Astrocyte (in vitro differentiated cells and primary cell): ENCODE measurements at regions not wholly inside any gene's neighbourhood (a gene's known extent, or its start where the extent isn't known, plus 50 kb on each side); places are given as distances from the start of the nearest gene placed in this dataset.

ENCODE experiments used
- DNase-seq: peaks from one replicate; pipeline ENCODE4 v3.0.0-alpha.2; 2010; ENCODE audit warnings: low read depth
- FAIRE-seq: peaks from 2 replicates; lab custom pipeline; 2011; peaks lifted over from hg19 to GRCh38; lab: Jason Lieb, UNC
- H2AFZ ChIP-seq: 2 replicates; pipeline ENCODE4 v1.6.0; 2012; ENCODE audit warnings: low read depth, low read length, inconsistent platforms
- H3K27ac ChIP-seq: 2 replicates; pipeline ENCODE4 v1.5.1; 2011; ENCODE audit warnings: low read depth, low read length, inconsistent platforms
- H3K27me3 ChIP-seq: 2 replicates; pipeline ENCODE4 v1.6.0; 2011; ENCODE audit warnings: low read length, inconsistent platforms; ENCODE audit not compliant: insufficient read depth
- H3K36me3 ChIP-seq: 2 replicates; pipeline ENCODE4 v1.5.1; 2011; ENCODE audit warnings: low read length, inconsistent platforms; ENCODE audit not compliant: insufficient read depth
- H3K4me1 ChIP-seq: 2 replicates; pipeline ENCODE4 v1.5.1; 2011; ENCODE audit warnings: low read length, inconsistent platforms; ENCODE audit not compliant: insufficient read depth
- H3K4me2 ChIP-seq: 2 replicates; pipeline ENCODE4 v1.6.0; 2012; ENCODE audit warnings: low read length, inconsistent platforms
- H3K4me3 ChIP-seq: 2 replicates; pipeline ENCODE4 v1.5.1; 2011; ENCODE audit warnings: low read depth, mild to moderate bottlenecking, low read length, inconsistent platforms; ENCODE audit not compliant: insufficient read depth
- H3K79me2 ChIP-seq: 2 replicates; pipeline ENCODE4 v1.6.0; 2012; ENCODE audit warnings: mild to moderate bottlenecking, low read length, inconsistent platforms; ENCODE audit not compliant: insufficient read depth
- H3K9ac ChIP-seq: 2 replicates; pipeline ENCODE4 v1.6.0; 2012; ENCODE audit warnings: mild to moderate bottlenecking, low read length, inconsistent platforms
- H3K9me3 ChIP-seq: 2 replicates; pipeline ENCODE4 v1.5.1; 2012; ENCODE audit warnings: low read depth, mild to moderate bottlenecking, low read length, inconsistent platforms; ENCODE audit not compliant: insufficient read depth
- H4K20me1 ChIP-seq: 2 replicates; pipeline ENCODE4 v1.6.0; 2012; ENCODE audit warnings: low read length, inconsistent platforms; ENCODE audit not compliant: insufficient read depth
- H3K27ac Mint-ChIP-seq: one replicate; pipeline ENCODE4 v1.8.0; 2021; ENCODE audit warnings: mild to moderate bottlenecking, mixed read lengths; ENCODE audit not compliant: unreplicated experiment
- H3K27me3 Mint-ChIP-seq: one replicate; pipeline ENCODE4 v1.8.0; 2021; ENCODE audit warnings: low read depth, mixed read lengths; ENCODE audit not compliant: unreplicated experiment
- H3K36me3 Mint-ChIP-seq: one replicate; pipeline ENCODE4 v1.8.0; 2021; ENCODE audit warnings: low read depth, mixed read lengths; ENCODE audit not compliant: unreplicated experiment
- H3K4me1 Mint-ChIP-seq: one replicate; pipeline ENCODE4 v1.8.0; 2021; ENCODE audit warnings: low read depth, mixed read lengths; ENCODE audit not compliant: unreplicated experiment
- H3K4me3 Mint-ChIP-seq: one replicate; pipeline ENCODE4 v1.8.0; 2021; ENCODE audit warnings: mild to moderate bottlenecking, moderate library complexity, mixed read lengths; ENCODE audit not compliant: unreplicated experiment
- H3K9me3 Mint-ChIP-seq: one replicate; pipeline ENCODE4 v1.8.0; 2021; ENCODE audit warnings: mild to moderate bottlenecking, mixed read lengths; ENCODE audit not compliant: unreplicated experiment
- EZH2 ChIP-seq: IDR thresholded peaks from 2 replicates; pipeline ENCODE4 v1.6.1; 2012; ENCODE audit warnings: mild to moderate bottlenecking, low read length, inconsistent platforms; ENCODE audit not compliant: insufficient read depth
- TF ChIP-seq, protein P1 (sequence below): IDR thresholded peaks from 2 replicates; pipeline ENCODE4 v1.5.1; 2011; ENCODE audit warnings: low read depth, mild to moderate bottlenecking, inconsistent platforms, low read length, moderate library complexity; ENCODE audit not compliant: insufficient read depth

DNA sequence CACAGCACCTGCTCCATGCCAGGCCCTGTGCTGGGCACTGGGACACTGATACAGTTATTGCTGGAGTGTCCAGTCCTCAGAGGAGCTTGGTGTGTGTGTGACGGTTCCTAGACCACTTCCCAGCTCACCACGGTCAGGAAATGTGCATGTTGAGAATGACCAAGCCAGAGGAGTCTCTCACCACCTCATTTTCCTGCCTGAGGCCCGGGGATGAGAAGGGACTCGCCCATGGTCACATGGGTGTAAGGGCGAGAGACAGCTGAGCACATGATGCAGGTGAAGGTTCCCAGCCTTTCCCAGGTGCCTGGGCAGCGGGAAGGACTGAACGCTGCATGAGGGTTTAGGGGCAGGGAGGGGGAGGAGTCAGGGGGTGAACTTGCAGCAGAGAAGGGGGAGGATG is 180.9 kb upstream of the TLE3 start:
- Histone ChIP-seq H3K9me3 (no peaks in the 10 kb centered on the region), H4K20me1 (no peaks in the 10 kb centered on the region), H3K36me3 (no peaks in the 10 kb centered on the region), H3K27me3 (peaks cover 10% of the 10 kb centered on the region), H3K27ac (no peak overlapping the region), H2AFZ (no peak overlapping the region), H3K4me1 (peaks cover 9% of the 10 kb centered on the region), H3K9ac (no peak overlapping the region), H3K79me2 (no peaks in the 10 kb centered on the region), H3K4me2 (no peak overlapping the region), H3K4me3 (no peak overlapping the region)
- TF ChIP-seq EZH2: no peak
- TF ChIP-seq, protein P1, sequence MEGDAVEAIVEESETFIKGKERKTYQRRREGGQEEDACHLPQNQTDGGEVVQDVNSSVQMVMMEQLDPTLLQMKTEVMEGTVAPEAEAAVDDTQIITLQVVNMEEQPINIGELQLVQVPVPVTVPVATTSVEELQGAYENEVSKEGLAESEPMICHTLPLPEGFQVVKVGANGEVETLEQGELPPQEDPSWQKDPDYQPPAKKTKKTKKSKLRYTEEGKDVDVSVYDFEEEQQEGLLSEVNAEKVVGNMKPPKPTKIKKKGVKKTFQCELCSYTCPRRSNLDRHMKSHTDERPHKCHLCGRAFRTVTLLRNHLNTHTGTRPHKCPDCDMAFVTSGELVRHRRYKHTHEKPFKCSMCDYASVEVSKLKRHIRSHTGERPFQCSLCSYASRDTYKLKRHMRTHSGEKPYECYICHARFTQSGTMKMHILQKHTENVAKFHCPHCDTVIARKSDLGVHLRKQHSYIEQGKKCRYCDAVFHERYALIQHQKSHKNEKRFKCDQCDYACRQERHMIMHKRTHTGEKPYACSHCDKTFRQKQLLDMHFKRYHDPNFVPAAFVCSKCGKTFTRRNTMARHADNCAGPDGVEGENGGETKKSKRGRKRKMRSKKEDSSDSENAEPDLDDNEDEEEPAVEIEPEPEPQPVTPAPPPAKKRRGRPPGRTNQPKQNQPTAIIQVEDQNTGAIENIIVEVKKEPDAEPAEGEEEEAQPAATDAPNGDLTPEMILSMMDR: no peak
- Mint-ChIP-seq H3K27me3 (peaks cover 45% of the 10 kb centered on the region), H3K9me3 (peaks cover 3% of the 10 kb centered on the region), H3K27ac (no peak overlapping the region), H3K4me3 (no peak overlapping the region), H3K36me3 (peaks cover 6% of the 10 kb centered on the region), H3K4me1 (peaks cover 11% of the 10 kb centered on the region)
- DNase-seq (no peak), FAIRE-seq (no peak)

DNA sequence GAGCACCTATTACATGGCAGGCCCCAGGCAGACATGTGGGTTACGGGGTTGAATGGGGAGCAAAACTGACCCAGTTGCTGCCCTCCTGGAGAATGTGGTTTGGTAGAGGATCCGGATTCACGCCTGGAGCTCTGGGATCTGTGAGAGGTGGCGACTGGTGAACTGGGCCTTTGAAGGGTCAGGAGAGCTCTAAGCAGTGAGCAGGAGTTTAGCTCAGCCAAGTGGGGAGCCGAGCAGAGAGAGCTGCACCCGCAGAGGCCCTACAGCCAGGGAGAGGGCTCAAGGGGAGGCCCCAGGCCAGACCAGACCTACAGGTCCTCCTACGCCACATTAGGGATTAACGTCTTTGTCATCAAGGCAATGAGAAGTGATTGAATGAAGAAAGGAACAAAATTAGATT is 179.8 kb upstream of the TLE3 start:
- H3K4me1 Mint-ChIP-seq: peaks cover 13% of the 10 kb centered on the region
- Histone ChIP-seq H3K27me3 (peaks cover 5% of the 10 kb centered on the region), H2AFZ (no peak overlapping the region), H3K4me2 (no peak overlapping the region), H3K9ac (no peak overlapping the region), H3K4me3 (no peak overlapping the region), H3K9me3 (no peaks in the 10 kb centered on the region), H3K36me3 (no peaks in the 10 kb centered on the region), H4K20me1 (no peaks in the 10 kb centered on the region), H3K27ac (no peak overlapping the region), H3K4me1 (peaks cover 9% of the 10 kb centered on the region), H3K79me2 (no peaks in the 10 kb centered on the region)
- H3K4me3 Mint-ChIP-seq: no peak overlapping the region
- H3K27me3 Mint-ChIP-seq: peaks cover 51% of the 10 kb centered on the region
- TF ChIP-seq, protein P1: no peak
- TF ChIP-seq EZH2: no peak
- H3K9me3 Mint-ChIP-seq: peaks cover 3% of the 10 kb centered on the region
- peaks cover 6% of the 10 kb centered on the region for H3K36me3 Mint-ChIP-seq
- no peak overlapping the region for H3K27ac Mint-ChIP-seq
- FAIRE-seq (no peak), DNase-seq (no peak)

DNA sequence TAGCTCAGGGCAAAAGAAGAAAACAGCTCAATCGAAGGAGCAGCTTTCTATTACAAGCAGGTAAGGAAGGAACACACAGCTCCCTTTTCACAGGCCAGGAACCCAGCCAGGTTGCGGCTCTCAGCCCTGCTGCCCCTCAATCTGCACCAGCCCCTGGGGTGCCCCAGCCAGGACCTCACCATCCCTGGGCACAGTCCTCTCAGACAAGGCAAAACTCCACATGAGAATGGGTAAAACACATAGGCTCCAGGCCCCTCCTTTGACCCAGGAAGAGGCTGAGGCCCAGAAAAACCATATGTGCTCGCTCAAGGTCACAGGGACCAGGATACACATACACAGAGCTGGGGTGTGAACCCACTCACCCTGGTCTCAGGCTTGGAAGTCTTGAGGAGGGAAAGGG is 178.7 kb upstream of the TLE3 start:
- no peak overlapping the region for H3K9ac ChIP-seq
- no peaks in the 10 kb centered on the region for H4K20me1 ChIP-seq
- no peak overlapping the region for H2AFZ ChIP-seq
- Mint-ChIP-seq H3K27me3 (peaks cover 52% of the 10 kb centered on the region), H3K4me1 (peaks cover 12% of the 10 kb centered on the region), H3K9me3 (peaks cover 3% of the 10 kb centered on the region), H3K27ac (no peak overlapping the region), H3K36me3 (peaks cover 6% of the 10 kb centered on the region), H3K4me3 (no peak overlapping the region)
- no peaks in the 10 kb centered on the region for H3K36me3 ChIP-seq
- H3K27me3 ChIP-seq: peaks cover 5% of the 10 kb centered on the region
- FAIRE-seq (no peak), DNase-seq (no peak)
- H3K9me3 ChIP-seq: no peaks in the 10 kb centered on the region
- TF ChIP-seq EZH2: no peak
- TF ChIP-seq, protein P1: no peak
- no peak overlapping the region for H3K27ac ChIP-seq
- no peaks in the 10 kb centered on the region for H3K79me2 ChIP-seq
- H3K4me2 ChIP-seq: no peak overlapping the region
- no peak overlapping the region for H3K4me3 ChIP-seq
- H3K4me1 ChIP-seq: peaks cover 9% of the 10 kb centered on the region
